ENCODE measurements at regions not wholly inside any gene's neighbourhood (a gene's known extent, or its start where the extent isn't known, plus 50 kb on each side); places are given as distances from the start of the nearest gene placed in this dataset.

DNA sequence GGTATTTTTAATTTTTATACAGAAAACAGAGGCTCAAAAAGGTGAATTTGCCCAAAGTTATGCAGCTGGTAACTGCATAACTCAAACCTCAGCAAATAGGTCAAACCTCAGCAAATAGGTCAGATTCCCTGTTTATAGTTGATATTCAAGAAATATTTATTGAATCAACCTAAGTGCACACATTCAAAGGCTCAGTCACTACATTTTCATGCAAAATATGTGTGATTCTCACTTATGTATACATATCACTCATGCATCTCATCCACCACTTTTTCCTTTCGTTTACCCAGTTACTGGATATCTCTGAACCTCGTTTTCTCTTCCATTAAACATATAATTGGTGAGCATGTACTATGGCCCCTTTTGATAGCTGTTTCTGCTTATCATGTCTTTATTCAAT lies 158.3 kb upstream of the C1orf21 start:
- TF ChIP-seq ZNF614 (CRISPR knock-in tag; IDR thresholded peaks at IDR 0.05; ENCODE audit: borderline replicate concordance) (no peak), ZSCAN30 (CRISPR knock-in tag; IDR thresholded peaks at IDR 0.05) (no peak), ZNF569 (CRISPR knock-in tag; IDR thresholded peaks at IDR 0.05; ENCODE audit: borderline replicate concordance) (no peak), NFKB2 (CRISPR knock-in tag; IDR thresholded peaks at IDR 0.05; ENCODE audit: borderline replicate concordance) (no peak), HES4 (CRISPR knock-in tag; IDR thresholded peaks at IDR 0.05; ENCODE audit: borderline replicate concordance) (no peak), ARHGAP35 (CRISPR knock-in tag; IDR thresholded peaks at IDR 0.05; ENCODE audit: borderline replicate concordance) (no peak), RBAK (CRISPR knock-in tag; IDR thresholded peaks at IDR 0.05) (no peak), NFRKB (IDR thresholded peaks at IDR 0.05) (no peak)
- TF ChIP-seq, protein P1, sequence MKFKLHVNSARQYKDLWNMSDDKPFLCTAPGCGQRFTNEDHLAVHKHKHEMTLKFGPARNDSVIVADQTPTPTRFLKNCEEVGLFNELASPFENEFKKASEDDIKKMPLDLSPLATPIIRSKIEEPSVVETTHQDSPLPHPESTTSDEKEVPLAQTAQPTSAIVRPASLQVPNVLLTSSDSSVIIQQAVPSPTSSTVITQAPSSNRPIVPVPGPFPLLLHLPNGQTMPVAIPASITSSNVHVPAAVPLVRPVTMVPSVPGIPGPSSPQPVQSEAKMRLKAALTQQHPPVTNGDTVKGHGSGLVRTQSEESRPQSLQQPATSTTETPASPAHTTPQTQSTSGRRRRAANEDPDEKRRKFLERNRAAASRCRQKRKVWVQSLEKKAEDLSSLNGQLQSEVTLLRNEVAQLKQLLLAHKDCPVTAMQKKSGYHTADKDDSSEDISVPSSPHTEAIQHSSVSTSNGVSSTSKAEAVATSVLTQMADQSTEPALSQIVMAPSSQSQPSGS (CRISPR knock-in tag; IDR thresholded peaks at IDR 0.05), result no peak
- TF ChIP-seq, protein P2, sequence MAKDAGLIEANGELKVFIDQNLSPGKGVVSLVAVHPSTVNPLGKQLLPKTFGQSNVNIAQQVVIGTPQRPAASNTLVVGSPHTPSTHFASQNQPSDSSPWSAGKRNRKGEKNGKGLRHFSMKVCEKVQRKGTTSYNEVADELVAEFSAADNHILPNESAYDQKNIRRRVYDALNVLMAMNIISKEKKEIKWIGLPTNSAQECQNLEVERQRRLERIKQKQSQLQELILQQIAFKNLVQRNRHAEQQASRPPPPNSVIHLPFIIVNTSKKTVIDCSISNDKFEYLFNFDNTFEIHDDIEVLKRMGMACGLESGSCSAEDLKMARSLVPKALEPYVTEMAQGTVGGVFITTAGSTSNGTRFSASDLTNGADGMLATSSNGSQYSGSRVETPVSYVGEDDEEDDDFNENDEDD (CRISPR knock-in tag; IDR thresholded peaks at IDR 0.05; ENCODE audit: borderline replicate concordance), result no peak
- TF ChIP-seq, protein P3, sequence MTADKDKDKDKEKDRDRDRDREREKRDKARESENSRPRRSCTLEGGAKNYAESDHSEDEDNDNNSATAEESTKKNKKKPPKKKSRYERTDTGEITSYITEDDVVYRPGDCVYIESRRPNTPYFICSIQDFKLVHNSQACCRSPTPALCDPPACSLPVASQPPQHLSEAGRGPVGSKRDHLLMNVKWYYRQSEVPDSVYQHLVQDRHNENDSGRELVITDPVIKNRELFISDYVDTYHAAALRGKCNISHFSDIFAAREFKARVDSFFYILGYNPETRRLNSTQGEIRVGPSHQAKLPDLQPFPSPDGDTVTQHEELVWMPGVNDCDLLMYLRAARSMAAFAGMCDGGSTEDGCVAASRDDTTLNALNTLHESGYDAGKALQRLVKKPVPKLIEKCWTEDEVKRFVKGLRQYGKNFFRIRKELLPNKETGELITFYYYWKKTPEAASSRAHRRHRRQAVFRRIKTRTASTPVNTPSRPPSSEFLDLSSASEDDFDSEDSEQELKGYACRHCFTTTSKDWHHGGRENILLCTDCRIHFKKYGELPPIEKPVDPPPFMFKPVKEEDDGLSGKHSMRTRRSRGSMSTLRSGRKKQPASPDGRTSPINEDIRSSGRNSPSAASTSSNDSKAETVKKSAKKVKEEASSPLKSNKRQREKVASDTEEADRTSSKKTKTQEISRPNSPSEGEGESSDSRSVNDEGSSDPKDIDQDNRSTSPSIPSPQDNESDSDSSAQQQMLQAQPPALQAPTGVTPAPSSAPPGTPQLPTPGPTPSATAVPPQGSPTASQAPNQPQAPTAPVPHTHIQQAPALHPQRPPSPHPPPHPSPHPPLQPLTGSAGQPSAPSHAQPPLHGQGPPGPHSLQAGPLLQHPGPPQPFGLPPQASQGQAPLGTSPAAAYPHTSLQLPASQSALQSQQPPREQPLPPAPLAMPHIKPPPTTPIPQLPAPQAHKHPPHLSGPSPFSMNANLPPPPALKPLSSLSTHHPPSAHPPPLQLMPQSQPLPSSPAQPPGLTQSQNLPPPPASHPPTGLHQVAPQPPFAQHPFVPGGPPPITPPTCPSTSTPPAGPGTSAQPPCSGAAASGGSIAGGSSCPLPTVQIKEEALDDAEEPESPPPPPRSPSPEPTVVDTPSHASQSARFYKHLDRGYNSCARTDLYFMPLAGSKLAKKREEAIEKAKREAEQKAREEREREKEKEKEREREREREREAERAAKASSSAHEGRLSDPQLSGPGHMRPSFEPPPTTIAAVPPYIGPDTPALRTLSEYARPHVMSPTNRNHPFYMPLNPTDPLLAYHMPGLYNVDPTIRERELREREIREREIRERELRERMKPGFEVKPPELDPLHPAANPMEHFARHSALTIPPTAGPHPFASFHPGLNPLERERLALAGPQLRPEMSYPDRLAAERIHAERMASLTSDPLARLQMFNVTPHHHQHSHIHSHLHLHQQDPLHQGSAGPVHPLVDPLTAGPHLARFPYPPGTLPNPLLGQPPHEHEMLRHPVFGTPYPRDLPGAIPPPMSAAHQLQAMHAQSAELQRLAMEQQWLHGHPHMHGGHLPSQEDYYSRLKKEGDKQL (CRISPR knock-in tag; IDR thresholded peaks at IDR 0.05; ENCODE audit: low read depth), result no peak
- TF ChIP-seq, protein P4, sequence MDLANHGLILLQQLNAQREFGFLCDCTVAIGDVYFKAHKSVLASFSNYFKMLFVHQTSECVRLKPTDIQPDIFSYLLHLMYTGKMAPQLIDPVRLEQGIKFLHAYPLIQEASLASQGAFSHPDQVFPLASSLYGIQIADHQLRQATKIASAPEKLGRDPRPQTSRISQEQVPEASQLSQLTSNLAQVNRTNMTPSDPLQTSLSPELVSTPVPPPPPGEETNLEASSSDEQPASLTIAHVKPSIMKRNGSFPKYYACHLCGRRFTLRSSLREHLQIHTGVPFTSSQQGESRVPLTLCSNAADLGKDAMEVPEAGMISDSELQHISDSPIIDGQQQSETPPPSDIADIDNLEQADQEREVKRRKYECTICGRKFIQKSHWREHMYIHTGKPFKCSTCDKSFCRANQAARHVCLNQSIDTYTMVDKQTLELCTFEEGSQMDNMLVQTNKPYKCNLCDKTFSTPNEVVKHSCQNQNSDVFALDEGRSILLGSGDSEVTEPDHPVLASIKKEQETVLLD (CRISPR knock-in tag; IDR thresholded peaks at IDR 0.05; ENCODE audit: low read depth), result no peak
- intact Hi-C loops (cut with micrococcal nuclease; ENCODE audit: unreplicated experiment) (loop anchor here (10.0 kb wide), 1 partner anchor 466 kb away; no protein-coding TSS in a partner anchor), in situ Hi-C loops (cut with HindIII; ENCODE audit: extremely low pct_ligation_motif_present, low pct_unique_long_range_greater_than_20kb) (no loop called here)
- WGBS (ENCODE audit: low lambda C conversion rate), result 3% methylated on average over 2 of the region's 2 CpGs
- Histone ChIP-seq H4K20me1 (ENCODE audit: insufficient read depth, low read length) (no peaks in the 10 kb centered on the region), H2AFZ (ENCODE audit: low read length) (no peak overlapping the region), H3K4me2 (ENCODE audit: low read depth, low read length) (no peak overlapping the region), H3K79me2 (ENCODE audit: insufficient read depth, low read length) (no peaks in the 10 kb centered on the region), H3K36me3 (replicated peaks in 1 of 2; ENCODE audit: control insufficient read depth in 1 of 2, insufficient read depth in 2 of 2, low read length in 2 of 2) (no peaks in the 10 kb centered on the region), H3K4me1 (ENCODE audit: insufficient read depth, low read length) (no peaks in the 10 kb centered on the region), H3K9me3 (ENCODE audit: low read length) (no peaks in the 10 kb centered on the region), H3K4me3 (replicated peaks in 1 of 3; ENCODE audit: insufficient read depth in 1 of 3, low read depth in 2 of 3, low read length in 3 of 3) (no peak overlapping the region), H3K9ac (ENCODE audit: insufficient read depth, low read depth, low read length) (no peak overlapping the region), H3K27me3 (ENCODE audit: control insufficient read depth in 1 of 2, insufficient read depth in 2 of 2, low read length in 2 of 2) (peaks cover 0 to 7% of the 10 kb centered on the region in 2 experiments; a peak in 2 of 5 replicates), H3K27ac (ENCODE audit: extremely low read length, insufficient read depth, low read length) (no peak overlapping the region)
- DNase-seq (ENCODE audit: low spot score), result no peak
- POLR2A ChIA-PET, result no interaction called here
- ATAC-seq, result no peak
- CTCF ChIA-PET (ENCODE audit: low intra/inter-chr PET ratio, low total read pairs), result no interaction called here
- no peak for FAIRE-seq
- no TSS peak for BruUV-seq (replicated peaks)
